ENCODE measurements at regions not wholly inside any gene's neighbourhood (a gene's known extent, or its start where the extent isn't known, plus 50 kb on each side); places are given as distances from the start of the nearest gene placed in this dataset.
"Not testable (repeated sequence)": the region's sequence is repeated elsewhere in the genome, so short reads cannot be mapped to it uniquely, and the experiment has no call there.

GRCh38 chr16:16549710-16550109 is 170.8 kb downstream of the NPIPA7 start:
- not testable (repeated sequence) for TF ChIP-seq ZFX (IDR thresholded peaks at IDR 0.05; ENCODE audit: borderline replicate concordance); CTCF (IDR thresholded peaks at IDR 0.05)
